ENCODE measurements at regions not wholly inside any gene's neighbourhood (a gene's known extent, or its start where the extent isn't known, plus 50 kb on each side); places are given as distances from the start of the nearest gene placed in this dataset.

GRCh38 chr10:29105516-29106215, 183.2 kb upstream of the LYZL1 start:
- DNase-seq (no peak), ATAC-seq (peak; percentile 52)
- Histone ChIP-seq H3K27ac (no peak overlapping the region), H3K27me3 (no peaks in the 10 kb centered on the region), H3K4me3 (no peak overlapping the region), H3K36me3 (replicated peaks in 1 of 2; ENCODE audit: insufficient read depth in 1 of 2, low read depth in 2 of 2) (no peaks in the 10 kb centered on the region), H3K9me3 (no peaks in the 10 kb centered on the region), H3K4me1 (peaks cover 7% of the 10 kb centered on the region)
- intact Hi-C loops (cut with DNase I), result no loop called here
- TF ChIP-seq POLR2A (IDR thresholded peaks at IDR 0.05), result no peak
- no peak for TF ChIP-seq CTCF (IDR thresholded peaks at IDR 0.05)
- WGBS, 2 donors, result 81 to 84% methylated on average over 4 of the region's 4 CpGs

GRCh38 chr10:29106287-29106686, 182.6 kb upstream of the LYZL1 start:
- no peaks in the 10 kb centered on the region for H3K9me3 ChIP-seq
- TF ChIP-seq POLR2A (IDR thresholded peaks at IDR 0.05) (no peak), CTCF (IDR thresholded peaks at IDR 0.05) (no peak)
- H3K4me1 ChIP-seq, result peaks cover 7% of the 10 kb centered on the region
- intact Hi-C loops (cut with DNase I), result no loop called here
- 64 to 76% methylated on average over 4 of the region's 4 CpGs for WGBS, 2 donors
- no peaks in the 10 kb centered on the region for H3K36me3 ChIP-seq (replicated peaks in 1 of 2; ENCODE audit: insufficient read depth in 1 of 2, low read depth in 2 of 2)
- H3K27me3 ChIP-seq, result no peaks in the 10 kb centered on the region
- no peak overlapping the region for H3K4me3 ChIP-seq
- DNase-seq (no peak), ATAC-seq (no peak)
- H3K27ac ChIP-seq, result no peak overlapping the region

DNA sequence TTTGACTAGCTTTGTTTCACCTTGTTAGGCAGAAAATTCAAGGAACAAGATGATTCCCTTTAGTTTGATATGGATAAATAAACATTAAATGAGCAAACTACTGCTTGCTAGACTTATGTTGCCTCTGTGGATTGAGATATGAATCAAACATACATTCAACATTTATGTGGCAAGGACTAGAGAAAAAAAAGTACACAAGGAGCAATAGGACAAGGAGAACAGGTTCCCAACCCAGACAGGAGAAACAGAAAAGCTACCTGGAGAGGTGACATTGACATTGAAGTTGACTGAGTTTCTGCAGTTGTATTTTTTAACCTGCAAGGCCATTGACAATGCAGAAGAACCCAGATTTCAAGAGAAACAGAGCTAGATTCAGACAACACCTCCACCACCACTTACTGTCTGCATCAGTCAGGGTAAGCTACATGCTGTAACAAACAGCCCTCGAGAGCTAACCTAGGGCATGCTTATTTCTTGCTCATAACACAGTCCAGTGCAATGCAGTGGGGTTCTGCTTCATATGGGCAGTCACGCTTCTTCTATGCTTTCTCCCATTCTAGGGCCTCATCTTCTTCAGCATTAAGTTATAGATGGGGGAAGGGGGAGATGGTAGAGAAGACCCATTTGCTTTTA, 180.9 kb upstream of the LYZL1 start:
- 88 to 93% methylated on average over 2 of the region's 2 CpGs for WGBS, 2 donors
- Histone ChIP-seq H3K36me3 (replicated peaks in 1 of 2; ENCODE audit: insufficient read depth in 1 of 2, low read depth in 2 of 2) (no peaks in the 10 kb centered on the region), H3K4me3 (no peak overlapping the region), H3K27ac (no peak overlapping the region), H3K27me3 (no peaks in the 10 kb centered on the region), H3K9me3 (no peaks in the 10 kb centered on the region), H3K4me1 (peaks cover 7% of the 10 kb centered on the region)
- TF ChIP-seq CTCF (IDR thresholded peaks at IDR 0.05), result no peak
- TF ChIP-seq POLR2A (IDR thresholded peaks at IDR 0.05), result no peak
- DNase-seq (no peak), ATAC-seq (no peak)
- intact Hi-C loops (cut with DNase I), result no loop called here

GRCh38 chr10:29109707-29110571, 178.9 kb upstream of the LYZL1 start:
- Histone ChIP-seq H3K9me3 (no peaks in the 10 kb centered on the region), H3K36me3 (replicated peaks in 1 of 2; ENCODE audit: insufficient read depth in 1 of 2, low read depth in 2 of 2) (no peaks in the 10 kb centered on the region), H3K4me1 (peaks cover 7% of the 10 kb centered on the region), H3K4me3 (no peak overlapping the region), H3K27me3 (no peaks in the 10 kb centered on the region), H3K27ac (no peak overlapping the region)
- 75 to 83% methylated on average over 9 of the region's 9 CpGs for WGBS, 2 donors
- TF ChIP-seq CTCF (IDR thresholded peaks at IDR 0.05) (no peak), POLR2A (IDR thresholded peaks at IDR 0.05) (no peak)
- DNase-seq, result no peak
- no peak for ATAC-seq
- intact Hi-C loops (cut with DNase I), result no loop called here
